Choroid plexus epithelial cell (primary cell): ENCODE measurements at regions not wholly inside any gene's neighbourhood (a gene's known extent, or its start where the extent isn't known, plus 50 kb on each side); places are given as distances from the start of the nearest gene placed in this dataset.

Experiments used
- DNase-seq: peaks from one replicate; pipeline ENCODE4 v3.0.0-alpha.2; 2010; ENCODE audit warnings: low read depth
- H3K4me3 ChIP-seq: 2 replicates; pipeline ENCODE4 v1.5.1; 2011; ENCODE audit warnings: low read depth, mild to moderate bottlenecking, control low read depth, low read length, moderate library complexity
- CTCF ChIP-seq: conservative IDR thresholded peaks from 2 replicates; pipeline ENCODE4 v1.5.1; 2011; ENCODE audit warnings: low read depth, mild to moderate bottlenecking, control low read depth, inconsistent platforms, low read length, moderate library complexity

GRCh38 chr7:91330191-91330808, 66.1 kb downstream of the FZD1 start:
- no peak for TF ChIP-seq CTCF
- no peak for DNase-seq
- H3K4me3 ChIP-seq: no peak overlapping the region

GRCh38 chr7:91330866-91331265, 66.6 kb downstream of the FZD1 start:
- no peak for TF ChIP-seq CTCF
- DNase-seq: peak; percentile 36
- no peak overlapping the region for H3K4me3 ChIP-seq

- no peak for TF ChIP-seq CTCF
- no peak for DNase-seq
- H3K4me3 ChIP-seq: no peak overlapping the region
Measured at GRCh38 chr7:91336106-91336505, 71.9 kb downstream of the FZD1 start.

- no peak for TF ChIP-seq CTCF
- no peak overlapping the region for H3K4me3 ChIP-seq
- no peak for DNase-seq
Measured at GRCh38 chr7:91338226-91339020, 74.2 kb downstream of the FZD1 start.

- no peak for DNase-seq
- TF ChIP-seq CTCF: no peak
- no peak overlapping the region for H3K4me3 ChIP-seq
Measured at GRCh38 chr7:91342346-91342745, 78.1 kb downstream of the FZD1 start.

- no peak for DNase-seq
- no peak for TF ChIP-seq CTCF
- H3K4me3 ChIP-seq: no peak overlapping the region
Measured at GRCh38 chr7:91343420-91343960, 79.3 kb downstream of the FZD1 start.
